HFFc6 (cell line): ENCODE measurements at regions not wholly inside any gene's neighbourhood (a gene's known extent, or its start where the extent isn't known, plus 50 kb on each side); places are given as distances from the start of the nearest gene placed in this dataset.

Experiments
- DNase-seq: peaks from one replicate; pipeline ENCODE4 v3.0.0-alpha.2; 2018
- H3K27ac Mint-ChIP-seq: 2 replicates; pipeline ENCODE4 v1.8.0; 2020; ENCODE audit warnings: mild to moderate bottlenecking, mixed read lengths
- H3K27me3 Mint-ChIP-seq: 2 replicates; pipeline ENCODE4 v1.8.0; 2021; ENCODE audit warnings: mild to moderate bottlenecking, moderate library complexity, mixed read lengths; ENCODE audit not compliant: insufficient read depth
- H3K36me3 Mint-ChIP-seq: 2 replicates; pipeline ENCODE4 v1.8.0; 2021; ENCODE audit warnings: low read depth, mixed read lengths
- H3K4me1 Mint-ChIP-seq: 2 replicates; pipeline ENCODE4 v1.8.0; 2020; ENCODE audit warnings: low read depth, mixed read lengths
- H3K4me3 Mint-ChIP-seq: 2 replicates; pipeline ENCODE4 v1.8.0; 2020; ENCODE audit warnings: mild to moderate bottlenecking, moderate library complexity, mixed read lengths
- H3K9me3 Mint-ChIP-seq: 2 replicates; pipeline ENCODE4 v1.8.0; 2020; ENCODE audit warnings: mild to moderate bottlenecking, mixed read lengths
- CTCF ChIP-seq: fragments of 200-600 bp; sonication (generic); IDR thresholded peaks from 2 replicates; pipeline ENCODE4 v1.5.0; 2021; ENCODE audit warnings: antibody characterized with exemption, mild to moderate bottlenecking

GRCh38 chr9:19920401-19920800 is 131.6 kb upstream of the SLC24A2 start:
- peaks cover 7% of the 10 kb centered on the region for H3K27me3 Mint-ChIP-seq
- H3K27ac Mint-ChIP-seq: no peak overlapping the region
- H3K9me3 Mint-ChIP-seq: no peaks in the 10 kb centered on the region
- no peak for DNase-seq
- H3K4me1 Mint-ChIP-seq: no peaks in the 10 kb centered on the region
- no peak for TF ChIP-seq CTCF
- H3K4me3 Mint-ChIP-seq: no peak overlapping the region
- no peaks in the 10 kb centered on the region for H3K36me3 Mint-ChIP-seq

DNA sequence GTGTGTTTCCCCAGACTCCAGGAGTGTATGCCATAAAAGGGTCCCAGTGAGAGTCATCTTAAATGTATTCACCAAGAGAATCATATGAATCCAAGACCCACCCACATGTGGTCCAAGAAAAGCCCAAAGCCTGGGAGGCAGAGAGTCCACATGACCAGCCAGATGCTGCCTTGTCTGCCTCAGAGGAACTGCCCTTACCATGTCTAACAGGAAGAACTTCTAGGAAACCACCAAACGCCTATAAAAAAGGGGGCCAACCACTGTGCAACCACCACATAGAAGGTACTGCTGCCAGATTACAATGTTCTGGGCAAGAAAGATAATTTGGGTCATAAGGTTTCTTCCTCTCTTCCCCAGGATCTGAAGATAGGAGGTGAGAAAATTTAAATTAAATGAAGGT is 129.8 kb upstream of the SLC24A2 start:
- no peak overlapping the region for H3K4me3 Mint-ChIP-seq
- no peak for TF ChIP-seq CTCF
- no peaks in the 10 kb centered on the region for H3K36me3 Mint-ChIP-seq
- no peak for DNase-seq
- no peaks in the 10 kb centered on the region for H3K9me3 Mint-ChIP-seq
- no peak overlapping the region for H3K27ac Mint-ChIP-seq
- no peaks in the 10 kb centered on the region for H3K4me1 Mint-ChIP-seq
- peaks cover 4% of the 10 kb centered on the region for H3K27me3 Mint-ChIP-seq

DNA sequence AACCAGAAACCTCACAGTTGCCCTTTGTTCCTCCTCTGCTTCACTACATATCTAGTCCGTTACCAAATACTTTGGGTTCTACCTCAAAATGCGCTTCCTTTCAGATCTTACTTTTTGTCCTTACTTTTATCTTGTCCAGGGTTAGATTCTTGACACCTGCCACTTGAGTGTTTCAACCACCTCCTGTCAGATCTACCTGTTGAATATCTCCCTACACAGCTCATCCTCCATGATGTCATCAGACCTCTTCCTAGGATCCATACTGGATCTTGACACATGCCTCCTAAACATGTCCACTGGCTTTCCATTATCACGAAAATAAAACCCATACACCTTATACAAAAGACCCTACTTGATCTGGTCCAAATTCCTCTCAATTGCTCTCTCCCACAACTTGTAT is 125.2 kb upstream of the SLC24A2 start:
- Mint-ChIP-seq H3K4me1 (no peaks in the 10 kb centered on the region), H3K27me3 (peaks cover under 1% of the 10 kb centered on the region; the same call in 1 of the 2 replicates), H3K36me3 (no peaks in the 10 kb centered on the region), H3K4me3 (no peak overlapping the region), H3K9me3 (no peaks in the 10 kb centered on the region), H3K27ac (no peak overlapping the region)
- TF ChIP-seq CTCF: no peak
- DNase-seq: no peak

GRCh38 chr9:19913151-19913550 is 124.3 kb upstream of the SLC24A2 start:
- Mint-ChIP-seq H3K36me3 (no peaks in the 10 kb centered on the region), H3K9me3 (no peaks in the 10 kb centered on the region), H3K27me3 (peaks cover 2% of the 10 kb centered on the region; the same call in 1 of the 2 replicates), H3K4me3 (no peak overlapping the region), H3K27ac (no peak overlapping the region), H3K4me1 (no peaks in the 10 kb centered on the region)
- no peak for DNase-seq
- TF ChIP-seq CTCF: no peak

- no peak for TF ChIP-seq CTCF
- H3K4me3 Mint-ChIP-seq: no peak overlapping the region
- no peak for DNase-seq
- no peaks in the 10 kb centered on the region for H3K4me1 Mint-ChIP-seq
- H3K36me3 Mint-ChIP-seq: no peaks in the 10 kb centered on the region
- no peak overlapping the region for H3K27ac Mint-ChIP-seq
- no peaks in the 10 kb centered on the region for H3K9me3 Mint-ChIP-seq
- peaks cover 14% of the 10 kb centered on the region for H3K27me3 Mint-ChIP-seq
Observed at GRCh38 chr9:19903076-19903475, 114.2 kb upstream of the SLC24A2 start.

DNA sequence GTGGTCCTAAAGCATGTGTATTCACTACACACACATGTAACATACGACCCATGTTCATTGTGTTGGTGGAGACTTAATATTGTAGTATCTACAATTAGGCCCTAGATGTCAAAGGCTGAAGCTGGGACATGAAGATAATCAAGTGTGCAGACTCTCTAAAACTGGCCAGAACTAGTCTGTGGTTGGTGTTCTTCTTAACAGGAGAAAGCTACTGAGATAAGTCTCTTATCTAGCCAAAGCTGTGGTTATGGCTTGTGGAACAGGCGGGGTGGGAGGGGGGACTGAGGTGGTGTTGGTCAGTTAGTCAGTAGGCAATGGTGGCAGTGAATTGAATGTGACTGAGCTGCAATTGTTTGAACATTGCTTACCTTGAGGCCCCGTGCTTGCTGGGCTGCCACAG is 112.7 kb upstream of the SLC24A2 start:
- Mint-ChIP-seq H3K36me3 (no peaks in the 10 kb centered on the region), H3K4me1 (no peaks in the 10 kb centered on the region), H3K4me3 (no peak overlapping the region), H3K27me3 (peaks cover 14% of the 10 kb centered on the region), H3K27ac (no peak overlapping the region), H3K9me3 (no peaks in the 10 kb centered on the region)
- TF ChIP-seq CTCF: no peak
- DNase-seq: no peak
